Caki2 (cell line): ENCODE measurements at regions not wholly inside any gene's neighbourhood (a gene's known extent, or its start where the extent isn't known, plus 50 kb on each side); places are given as distances from the start of the nearest gene placed in this dataset.
A peak's percentile ranks its signal among the peaks of the same experiment; 100 is the strongest.
"Not testable (repeated sequence)": the region's sequence is repeated elsewhere in the genome, so short reads cannot be mapped to it uniquely, and the experiment has no call there.

ENCODE experiments used
- DNase-seq: peaks from one replicate; pipeline ENCODE4 v3.0.0-alpha.2; 2015; ENCODE audit warnings: low read depth
- in situ Hi-C: cut with HindIII; loops from 2 replicates; pipeline ENCODE4 v1.10.0; 2016; ENCODE audit warnings: low sequenced_read_pairs, low pct_unique_long_range_greater_than_20kb, mixed read lengths

DNA sequence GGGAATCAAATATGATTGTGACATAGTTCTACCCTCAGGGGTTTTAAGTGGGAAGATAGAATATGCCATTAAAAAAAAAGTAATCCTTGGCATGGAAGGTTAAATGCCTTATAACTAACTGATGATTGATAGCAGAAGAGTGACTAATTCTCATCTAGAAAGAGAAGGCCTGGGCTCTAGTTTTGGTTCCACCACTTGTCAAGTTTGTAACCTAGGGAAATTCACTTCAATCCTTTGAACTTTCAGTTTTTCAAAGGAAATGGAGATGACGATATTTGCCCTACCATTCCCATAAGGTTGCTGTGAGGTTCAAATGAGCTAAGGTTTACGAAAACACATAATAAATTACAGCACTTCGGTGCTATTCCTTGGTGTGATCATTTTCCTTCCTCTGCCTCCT, 88.5 kb downstream of the GPR88 start:
- no peak for DNase-seq
- in situ Hi-C loops = no loop called here

DNA sequence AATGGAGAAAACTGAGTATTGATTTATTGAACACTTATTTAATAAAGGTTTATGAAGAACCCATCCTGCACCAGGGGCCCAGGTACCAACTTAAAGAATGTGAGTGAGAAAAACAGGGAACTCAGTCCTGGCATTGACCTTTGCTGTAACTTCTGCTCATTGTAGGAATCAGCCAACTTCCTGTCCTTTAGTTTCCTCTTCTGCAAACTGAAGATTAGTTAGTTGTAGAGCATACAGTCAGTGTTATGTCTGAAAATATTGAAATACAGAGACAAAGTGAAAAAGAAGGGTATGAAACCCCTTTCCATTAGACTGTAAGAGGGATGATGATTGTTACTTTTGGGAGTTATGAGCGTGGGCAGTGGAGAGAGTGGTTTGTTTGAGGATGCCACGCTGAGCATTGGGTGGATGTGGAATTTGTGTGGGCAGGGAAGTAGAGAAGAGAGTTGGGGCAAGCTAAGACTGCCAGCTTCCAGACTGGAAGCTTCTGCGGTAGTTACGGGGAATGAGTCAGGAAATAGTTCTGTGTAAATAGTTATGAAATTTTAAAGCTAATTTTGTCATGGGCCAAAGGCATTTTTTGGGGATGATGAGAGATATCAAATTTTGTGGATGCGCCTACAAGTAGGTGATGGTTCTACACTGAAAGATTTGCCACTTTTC, 89.2 kb downstream of the GPR88 start:
- in situ Hi-C loops = no loop called here
- DNase-seq = no peak

DNA sequence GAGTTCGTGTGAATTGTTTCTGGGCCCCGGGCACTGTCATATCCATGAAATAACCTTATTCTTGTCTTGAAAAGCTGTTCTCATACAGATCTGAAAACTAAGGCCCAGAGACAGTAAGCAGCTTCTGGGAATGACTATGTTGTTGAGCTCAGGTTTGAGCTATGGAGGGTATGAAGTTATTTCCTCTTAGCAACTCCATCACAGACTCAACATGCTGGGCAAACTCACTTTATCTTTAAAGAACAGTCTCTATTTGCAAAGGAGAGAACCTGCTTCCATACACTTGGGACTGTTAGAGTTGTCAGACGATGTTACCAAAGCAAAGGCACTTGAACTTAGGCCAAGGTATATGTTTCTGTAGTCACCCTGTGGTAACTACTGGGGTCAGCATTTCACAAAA, 90.0 kb downstream of the GPR88 start:
- no peak for DNase-seq
- in situ Hi-C loops = no loop called here

- in situ Hi-C loops = no loop called here
- no peak for DNase-seq
These were observed 90.7 kb downstream of the GPR88 start for GRCh38 chr1:100628631-100629081.

DNA sequence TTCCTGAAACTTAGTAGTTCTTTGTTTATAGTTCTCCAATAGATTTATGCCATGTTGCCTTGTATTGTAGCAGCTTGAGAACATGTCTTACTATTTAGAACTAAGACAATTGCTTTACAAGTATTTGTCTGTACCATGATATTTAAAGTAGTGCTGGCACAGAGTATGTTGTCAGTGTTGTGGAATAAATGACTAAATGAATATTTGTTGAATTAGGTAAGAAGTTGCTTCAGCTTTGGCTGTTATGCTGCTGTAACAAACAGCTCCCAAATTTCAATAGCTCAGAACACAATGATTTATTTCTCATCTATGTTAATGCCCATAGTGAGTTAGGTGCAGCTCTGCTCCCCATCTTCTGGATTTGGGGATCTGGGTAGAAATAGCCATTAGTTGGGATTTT, 90.2 kb upstream of the VCAM1 start:
- no peak for DNase-seq

GRCh38 chr1:100631015-100631551, 88.5 kb upstream of the VCAM1 start:
- DNase-seq = peak; percentile 70
- in situ Hi-C loops = no loop called here

More for the DNA sequence above, 90.2 kb upstream of the VCAM1 start:
- in situ Hi-C loops = no loop called here

DNA sequence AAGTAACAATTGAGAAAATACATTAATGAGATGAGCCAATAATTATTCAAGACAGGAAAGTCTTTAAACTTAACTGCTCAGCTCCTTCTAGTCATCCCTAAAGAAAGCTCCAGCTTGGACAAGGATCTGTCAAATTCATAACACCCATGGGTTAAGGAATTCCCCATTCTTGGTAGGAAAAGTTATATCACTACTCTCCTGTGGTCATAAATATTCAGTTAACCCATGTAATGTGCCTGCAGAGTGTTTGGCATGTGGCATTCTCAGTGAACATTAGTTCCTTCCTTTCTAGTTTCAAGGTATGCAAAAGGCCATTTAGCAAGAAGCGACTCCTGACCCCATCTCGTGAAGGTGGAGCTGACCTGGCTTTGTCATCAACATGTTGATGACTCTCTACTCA, 76.7 kb upstream of the VCAM1 start:
- in situ Hi-C loops = no loop called here
- DNase-seq = no peak

- in situ Hi-C loops = no loop called here
- peak; percentile 43 for DNase-seq
These were observed 75.9 kb upstream of the VCAM1 start for GRCh38 chr1:100643471-100644196.

GRCh38 chr1:100646001-100646400, 73.5 kb upstream of the VCAM1 start:
- in situ Hi-C loops = no loop called here

GRCh38 chr1:100649146-100649545, 70.4 kb upstream of the VCAM1 start:
- in situ Hi-C loops = no loop called here
- no peak for DNase-seq

More at GRCh38 chr1:100646001-100646400, 73.5 kb upstream of the VCAM1 start:
- DNase-seq = no peak

DNA sequence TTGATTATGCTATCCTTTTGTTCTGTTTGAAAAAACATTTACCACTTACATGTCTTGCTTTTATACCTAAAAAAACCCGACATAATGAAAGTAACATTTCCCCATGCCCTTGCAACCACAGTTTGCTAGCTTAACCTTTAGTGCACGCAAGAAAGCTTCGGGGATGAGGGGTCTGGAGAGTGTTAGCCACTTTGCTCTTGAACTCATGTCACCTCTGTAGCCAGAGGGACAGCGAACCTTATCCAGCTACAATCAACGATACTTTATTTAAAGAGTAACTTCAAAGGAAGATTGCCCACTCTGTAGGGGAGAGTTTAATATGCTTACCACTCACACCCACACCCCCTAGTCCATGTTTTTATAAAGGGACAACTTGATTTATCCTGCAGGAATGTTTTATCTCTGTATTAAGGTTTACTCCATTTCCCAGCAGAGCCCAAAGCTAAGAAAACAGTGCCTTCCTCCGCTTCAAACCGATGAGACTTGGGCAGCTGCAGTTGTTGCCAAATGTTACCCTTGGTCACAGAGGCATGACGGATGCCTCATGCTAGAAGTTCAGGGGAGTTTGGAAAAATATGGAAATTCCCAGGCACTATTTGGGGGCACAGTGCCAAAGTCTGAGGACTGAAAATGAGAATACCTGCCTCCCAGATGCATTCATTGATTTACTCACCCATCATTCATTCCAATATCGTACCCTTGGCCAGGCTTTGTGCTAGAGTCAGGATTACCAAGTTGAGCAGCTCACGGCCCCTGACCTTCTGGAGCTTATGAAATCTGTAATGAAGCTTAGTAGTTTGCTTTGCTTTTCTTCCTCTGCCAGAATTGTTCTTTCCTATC, 61.4 kb upstream of the VCAM1 start:
- in situ Hi-C loops = no loop called here

DNA sequence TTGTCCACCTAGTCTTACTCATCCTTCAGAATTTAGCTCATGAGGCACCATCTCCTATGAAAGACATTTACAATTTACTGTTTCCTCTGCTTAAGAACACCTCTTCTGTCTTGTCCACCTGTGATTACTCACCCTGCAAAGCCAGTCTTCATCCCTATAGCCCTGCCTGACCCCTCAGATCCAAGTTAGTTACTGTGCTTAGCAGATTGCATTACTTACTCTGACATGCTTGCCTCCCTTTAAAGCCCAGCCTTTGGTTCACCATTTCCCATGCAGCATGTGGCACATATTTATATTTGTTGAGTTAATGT, 60.9 kb upstream of the VCAM1 start:
- in situ Hi-C loops = no loop called here
- DNase-seq = no peak

More for the DNA sequence above, 61.4 kb upstream of the VCAM1 start:
- DNase-seq = peak; percentile 84

DNA sequence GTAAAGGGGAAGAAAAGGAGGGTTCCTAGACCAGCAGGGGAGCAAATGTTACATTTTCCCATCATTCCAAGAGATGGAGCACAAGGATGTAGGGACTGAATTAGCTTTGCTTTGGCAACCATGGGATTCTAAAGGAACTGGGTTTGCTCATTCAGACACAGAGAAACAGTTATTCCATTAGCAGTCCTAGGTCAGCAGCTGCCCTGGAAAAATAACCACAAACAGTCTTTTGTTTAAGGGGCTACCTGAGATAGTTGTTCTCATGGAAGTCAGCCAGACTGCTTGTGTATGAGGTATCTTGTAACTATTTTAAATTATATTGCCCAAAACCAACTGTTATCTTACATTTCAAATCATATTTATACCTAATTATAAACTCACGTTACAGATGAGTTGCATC, 58.4 kb upstream of the VCAM1 start:
- no peak for DNase-seq
- in situ Hi-C loops = no loop called here

DNA sequence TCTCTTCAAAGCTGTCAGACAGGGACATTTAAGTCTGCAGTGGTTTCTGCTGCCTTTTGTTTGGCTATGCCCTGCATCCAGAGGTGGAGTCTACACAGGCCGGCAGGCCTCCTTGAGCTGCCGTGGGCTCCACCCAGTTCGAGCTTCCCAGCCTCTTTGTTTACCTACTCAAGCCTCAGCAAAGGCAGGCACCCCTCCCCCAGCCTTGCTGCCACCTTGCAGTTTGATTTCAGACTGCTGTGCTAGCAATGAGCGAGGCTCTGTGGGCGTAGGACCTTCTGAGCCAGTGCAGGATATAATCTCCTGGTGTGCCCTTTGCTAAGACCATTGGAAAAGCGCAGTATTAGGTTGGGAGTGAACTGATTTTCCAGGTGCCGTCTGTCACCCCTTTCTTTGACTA, 51.0 kb upstream of the VCAM1 start:
- in situ Hi-C loops, DNase-seq: not testable (repeated sequence)
